GM12873 (cell line): ENCODE measurements at regions not wholly inside any gene's neighbourhood (a gene's known extent, or its start where the extent isn't known, plus 50 kb on each side); places are given as distances from the start of the nearest gene placed in this dataset.

Experiments used
- CTCF ChIP-seq: IDR thresholded peaks from 2 replicates; pipeline ENCODE4 v1.5.1; 2012; ENCODE audit warnings: low read depth, mild to moderate bottlenecking, moderate library complexity, low read length, control low read depth; ENCODE audit not compliant: insufficient read depth; ENCODE audit errors: missing control alignments

DNA sequence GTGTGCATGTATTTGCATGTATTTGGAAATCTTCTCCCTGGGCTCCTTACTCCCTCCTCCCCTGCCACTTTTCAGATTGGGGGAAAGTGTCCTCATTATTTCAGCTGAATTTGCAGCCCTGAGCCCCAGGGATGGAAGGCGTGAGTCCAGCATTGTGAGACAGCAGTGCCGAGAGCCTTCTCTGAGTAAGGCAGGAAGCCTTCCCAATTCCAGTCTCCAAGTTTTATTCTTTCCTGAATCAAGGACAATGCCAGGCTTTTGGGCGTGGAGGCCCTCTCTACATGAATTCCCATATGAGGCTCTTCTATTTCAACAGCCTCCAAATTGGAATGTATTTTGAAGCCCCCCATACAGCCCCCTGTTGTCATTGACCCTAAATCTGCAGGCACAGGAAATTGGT, 163.5 kb downstream of the ACKR3 start:
- TF ChIP-seq CTCF = no peak

GRCh38 chr2:236735825-236736238, 166.2 kb downstream of the ACKR3 start:
- no peak for TF ChIP-seq CTCF

- TF ChIP-seq CTCF = no peak
Observed at GRCh38 chr2:236738030-236738429, 168.4 kb downstream of the ACKR3 start.

- no peak for TF ChIP-seq CTCF
Observed at GRCh38 chr2:236738896-236739295, 169.3 kb downstream of the ACKR3 start.

DNA sequence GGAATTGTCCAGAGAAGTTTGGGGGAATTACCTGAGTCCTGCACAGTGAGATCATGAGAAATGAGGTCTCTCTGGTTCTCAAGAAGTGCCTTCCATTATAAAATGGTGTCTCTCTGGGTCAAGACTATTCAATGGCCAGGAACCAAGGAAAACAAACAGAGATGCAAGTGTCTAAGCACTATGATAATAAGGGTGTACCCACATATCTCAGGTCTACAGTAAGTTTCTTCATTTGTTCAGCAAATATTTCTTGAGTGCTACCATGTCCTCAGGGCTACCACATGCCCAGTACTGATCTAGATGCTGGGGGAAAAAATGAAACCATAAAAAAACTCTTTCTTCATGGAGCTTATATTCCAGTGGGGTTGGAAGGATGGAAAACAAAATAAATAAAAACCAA, 170.0 kb downstream of the ACKR3 start:
- TF ChIP-seq CTCF = no peak

GRCh38 chr2:236740506-236740905, 170.9 kb downstream of the ACKR3 start:
- TF ChIP-seq CTCF = no peak

DNA sequence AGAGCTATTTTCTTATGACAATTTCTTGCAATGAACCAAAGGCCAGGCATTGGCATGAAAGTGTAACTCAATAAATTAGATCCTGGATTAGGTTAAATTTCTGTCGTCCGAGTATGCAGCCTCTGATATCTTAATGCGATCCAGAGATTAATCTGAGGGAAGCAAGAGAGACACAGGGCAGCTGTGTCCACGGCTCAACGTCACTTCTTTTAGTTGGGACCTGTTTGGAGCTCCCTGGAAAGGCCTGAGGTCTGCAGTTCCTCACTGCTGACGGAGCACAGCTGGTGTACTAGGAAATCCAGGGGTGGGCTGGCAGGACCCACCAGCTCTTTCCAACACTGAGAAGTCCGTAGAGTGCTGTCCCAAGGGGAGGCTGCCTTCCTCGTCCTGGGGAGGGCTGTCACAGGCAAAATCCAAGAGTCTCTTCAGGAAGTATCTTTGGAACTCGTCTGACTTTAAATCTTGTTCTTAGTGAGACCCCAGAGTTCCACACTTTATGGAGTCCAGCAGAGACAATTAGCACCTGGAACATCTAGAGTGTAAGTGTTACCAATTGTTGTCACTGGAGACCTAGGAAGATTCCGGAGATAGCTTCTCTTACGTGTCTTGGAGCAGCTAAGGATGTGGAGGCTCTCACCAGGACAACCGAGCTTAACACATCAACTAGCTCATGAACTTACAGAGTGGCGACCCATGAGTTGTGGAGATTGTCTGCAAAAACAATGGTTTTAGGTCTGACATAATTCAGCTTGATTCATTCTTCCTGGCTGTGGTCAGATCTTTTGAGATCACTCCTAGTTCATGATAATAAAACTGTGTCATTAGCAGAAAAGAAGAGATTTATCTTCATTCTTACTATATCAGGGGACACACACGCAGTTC, 173.7 kb downstream of the ACKR3 start:
- no peak for TF ChIP-seq CTCF

GRCh38 chr2:236743921-236744280, 174.3 kb downstream of the ACKR3 start:
- no peak for TF ChIP-seq CTCF
